GM18499 (cell line): ENCODE measurements at regions not wholly inside any gene's neighbourhood (a gene's known extent, or its start where the extent isn't known, plus 50 kb on each side); places are given as distances from the start of the nearest gene placed in this dataset.
"Not testable (repeated sequence)": the region's sequence is repeated elsewhere in the genome, so short reads cannot be mapped to it uniquely, and the experiment has no call there.

Experiments used
- ATAC-seq: cut with Tn5 transposase; IDR thresholded peaks from one replicate; pipeline ENCODE4 v1.9.1; 2021; ENCODE audit warnings: moderate number of reproducible peaks; ENCODE audit not compliant: insufficient read depth, unreplicated experiment

DNA sequence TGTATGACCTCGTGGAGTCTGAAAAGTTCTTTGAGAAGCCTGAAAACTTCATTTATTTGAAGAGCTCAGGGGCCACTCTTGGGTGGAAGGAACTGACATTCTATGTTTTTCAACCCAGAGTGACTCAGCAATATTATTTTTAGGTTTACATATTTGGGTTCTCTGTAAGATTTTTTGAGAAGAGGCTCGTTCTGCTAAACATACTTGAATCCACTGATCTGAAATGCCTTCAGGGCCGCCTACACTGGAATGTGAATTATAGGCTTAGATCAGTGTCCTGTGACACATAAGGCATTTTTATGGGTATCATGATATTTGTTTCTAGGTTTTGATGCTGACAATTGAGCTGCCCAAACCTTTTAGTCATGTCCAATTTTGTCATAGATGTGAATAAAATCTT, 86.2 kb downstream of the PSAT1 start:
- no peak for ATAC-seq

DNA sequence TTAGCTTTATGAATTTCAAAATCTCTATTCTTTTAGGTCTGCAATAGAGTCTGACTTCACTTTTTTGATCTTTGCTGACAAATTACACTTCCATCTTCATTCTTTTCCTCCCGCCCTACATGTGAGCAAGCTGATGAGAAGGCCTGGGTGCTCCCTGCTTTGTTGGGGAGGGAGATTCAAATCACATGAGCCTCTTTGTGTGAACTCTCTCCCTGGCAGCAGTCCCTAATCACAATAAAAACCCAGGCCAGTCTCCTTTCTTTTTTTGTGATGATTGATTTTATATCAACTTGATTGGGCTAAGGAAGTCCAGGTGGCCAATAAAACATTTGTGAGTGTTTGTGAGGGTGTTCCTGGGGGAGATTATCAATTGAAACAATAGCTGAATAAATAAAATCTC, 89.4 kb downstream of the PSAT1 start:
- no peak for ATAC-seq

DNA sequence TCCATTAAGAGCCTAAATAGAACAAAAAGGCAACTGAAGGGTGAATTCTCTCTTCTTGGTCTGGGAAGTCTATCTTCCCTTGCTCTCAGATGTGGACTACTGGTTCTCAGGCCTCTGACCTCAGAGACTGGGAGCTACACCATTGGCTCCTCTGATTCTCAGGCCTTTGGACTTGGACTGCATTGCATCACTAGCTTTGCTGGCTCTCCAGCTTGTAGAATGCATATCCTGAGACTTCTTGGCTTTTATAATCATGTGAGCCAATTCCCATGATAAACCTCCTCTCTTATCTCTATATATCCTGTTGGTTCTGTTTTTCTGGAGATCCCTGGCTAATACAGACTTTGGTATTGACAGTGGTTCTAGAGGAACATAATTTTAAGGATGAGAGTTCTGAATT, 89.8 kb downstream of the PSAT1 start:
- no peak for ATAC-seq

DNA sequence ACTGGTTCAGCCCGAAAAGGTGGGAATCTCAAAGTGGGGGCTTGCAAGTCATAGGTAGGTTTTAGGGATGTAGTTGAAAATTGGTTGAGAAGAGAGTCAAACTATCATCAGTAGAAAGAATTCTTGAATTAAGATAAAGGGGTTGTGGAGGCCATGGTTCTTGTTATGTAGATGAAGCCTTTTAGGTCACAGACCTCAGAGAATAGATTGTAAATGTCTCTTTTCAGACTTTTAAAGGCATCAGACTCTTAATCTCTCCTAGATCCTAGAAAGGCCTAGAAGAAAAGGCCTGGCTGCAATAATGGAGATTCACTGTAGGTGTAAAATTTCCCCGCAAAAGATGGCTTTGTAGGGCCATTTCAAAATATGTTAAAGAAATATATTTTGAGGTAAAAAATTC, 96.4 kb downstream of the PSAT1 start:
- ATAC-seq = no peak

DNA sequence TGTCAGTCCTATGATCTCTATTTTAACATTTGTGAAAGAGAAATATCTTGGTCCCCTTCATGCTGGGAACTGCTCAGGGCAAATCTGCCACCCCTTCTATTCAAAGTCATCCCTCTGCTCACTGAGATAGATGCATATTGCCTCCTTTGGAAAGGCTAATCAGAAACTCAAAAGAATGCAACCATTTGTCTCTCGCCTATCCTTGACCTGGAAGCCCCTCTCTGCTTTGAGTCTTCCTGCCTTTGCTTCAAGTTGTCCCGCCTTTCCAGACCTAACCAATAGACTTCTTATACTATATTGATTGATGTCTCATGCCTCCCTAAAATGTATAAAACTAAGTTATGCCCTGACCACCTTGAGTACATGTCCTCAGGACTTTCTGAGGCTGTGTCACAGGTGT, 97.0 kb downstream of the PSAT1 start:
- ATAC-seq = no peak

DNA sequence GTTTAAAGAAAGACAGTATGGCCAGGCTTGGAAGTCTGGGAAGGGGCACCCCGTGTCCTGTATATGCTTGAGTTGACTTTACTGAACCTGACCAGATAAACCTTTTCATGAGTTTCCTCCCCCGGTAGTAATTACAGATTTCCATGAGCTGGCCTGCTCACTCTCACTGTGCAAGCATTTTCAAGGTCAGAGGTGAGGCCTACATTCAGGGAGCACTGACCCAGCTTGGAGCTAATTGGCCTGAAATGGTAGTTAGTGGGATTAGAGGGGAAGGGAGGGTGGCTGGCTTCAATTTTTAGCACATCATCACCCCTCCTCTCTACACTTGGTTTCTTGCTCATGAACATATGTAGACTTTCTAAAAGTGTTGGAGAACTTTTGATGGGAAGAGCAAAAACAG, 99.2 kb downstream of the PSAT1 start:
- no peak for ATAC-seq

DNA sequence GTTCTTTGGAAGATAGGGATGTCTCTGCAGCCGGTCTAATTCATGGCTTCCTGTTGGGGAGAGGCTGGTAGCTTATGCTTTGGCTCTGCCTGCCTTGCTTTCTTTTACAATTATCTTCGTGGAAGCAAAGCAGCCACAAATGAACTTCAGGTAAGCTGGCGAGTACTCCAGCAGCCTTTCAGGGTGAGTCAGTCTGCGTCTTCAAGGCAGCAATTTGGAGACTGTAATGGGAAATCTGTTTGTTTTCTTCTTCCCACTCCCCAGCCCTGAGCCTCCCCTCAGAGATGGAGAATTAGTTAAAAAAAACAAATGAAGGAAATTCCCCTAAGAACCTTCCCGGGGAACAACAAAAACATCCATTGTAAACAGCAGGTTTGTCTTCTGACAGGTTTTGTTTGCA, 100.1 kb downstream of the PSAT1 start:
- ATAC-seq = no peak

- no peak for ATAC-seq
These were observed 100.5 kb downstream of the PSAT1 start for GRCh38 chr9:78397454-78397853.

- ATAC-seq = no peak
These were observed 102.2 kb downstream of the PSAT1 start for GRCh38 chr9:78399153-78399552.

GRCh38 chr9:78400496-78400895, 103.6 kb downstream of the PSAT1 start:
- no peak for ATAC-seq

DNA sequence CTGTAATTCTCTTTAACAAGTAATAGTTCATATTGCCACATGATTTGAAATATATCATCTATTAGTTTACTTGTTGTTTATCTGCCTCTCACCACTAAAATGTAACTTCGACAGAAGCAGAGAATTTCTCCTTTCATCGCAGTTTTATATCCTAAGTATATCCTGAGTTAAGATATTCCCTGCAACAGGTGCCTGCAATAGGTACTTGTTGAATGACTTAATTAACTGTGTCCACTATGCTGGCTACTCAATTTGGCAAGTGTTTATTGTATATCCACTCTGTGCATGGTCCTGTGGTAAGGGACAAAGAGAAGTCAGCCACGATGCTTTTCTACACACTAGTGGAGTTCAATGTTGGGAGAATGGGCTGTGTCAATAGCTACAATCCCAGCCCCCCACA, 108.5 kb downstream of the PSAT1 start:
- no peak for ATAC-seq

DNA sequence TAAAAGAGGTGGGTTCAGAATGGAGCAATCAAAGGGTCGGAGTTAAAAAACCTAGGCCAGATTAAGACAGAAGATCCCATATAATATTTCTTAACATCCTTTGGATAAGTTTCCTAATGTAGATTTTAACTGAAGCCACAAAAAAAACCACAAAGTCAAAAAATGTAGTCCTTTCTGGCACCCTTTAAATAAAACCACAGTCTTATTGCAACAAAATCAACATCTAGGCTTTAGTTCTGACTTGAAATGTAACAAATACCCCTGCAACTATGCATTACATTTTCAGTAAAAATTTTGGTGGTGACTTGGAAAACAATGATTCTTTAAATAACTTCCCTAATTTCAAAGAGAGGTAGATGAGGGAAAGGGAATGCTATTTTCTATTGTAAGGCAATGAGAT, 109.2 kb downstream of the PSAT1 start:
- no peak for ATAC-seq

- ATAC-seq = no peak
These were observed 110.0 kb downstream of the PSAT1 start for GRCh38 chr9:78406933-78407332.

DNA sequence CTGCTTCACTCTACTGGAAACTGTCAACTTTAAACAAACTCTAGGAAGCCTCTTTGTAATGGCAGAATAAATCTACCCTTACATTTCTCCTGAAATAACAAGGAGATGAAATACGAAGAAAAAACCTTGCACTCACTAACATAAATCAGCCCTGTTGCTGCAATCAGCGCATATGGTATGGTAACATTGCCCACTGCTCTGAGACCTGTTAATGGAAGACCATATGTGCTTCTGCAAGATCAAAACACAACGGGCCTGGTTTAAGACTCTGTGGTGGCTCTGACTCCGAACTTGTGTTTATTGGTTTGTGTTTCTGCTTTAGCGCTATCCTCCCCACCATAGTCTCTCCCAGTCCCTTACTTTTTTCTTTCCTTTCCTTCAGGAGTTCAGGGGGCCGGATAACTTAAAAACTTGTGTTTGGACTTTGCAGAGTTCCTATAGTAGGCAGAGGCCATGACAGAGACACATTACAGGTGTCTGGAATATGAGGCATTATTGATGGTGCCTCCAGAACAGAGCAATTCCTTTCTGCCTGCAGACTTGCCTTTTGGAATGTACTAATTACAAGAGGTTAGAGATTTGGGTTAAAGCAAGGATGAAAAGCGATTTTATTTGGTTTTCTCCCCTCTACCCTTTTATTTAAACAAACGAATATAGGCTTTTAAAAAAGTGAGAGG, 110.8 kb downstream of the PSAT1 start:
- ATAC-seq = no peak

- ATAC-seq = no peak
These were observed 111.5 kb downstream of the PSAT1 start for GRCh38 chr9:78408388-78408787.

DNA sequence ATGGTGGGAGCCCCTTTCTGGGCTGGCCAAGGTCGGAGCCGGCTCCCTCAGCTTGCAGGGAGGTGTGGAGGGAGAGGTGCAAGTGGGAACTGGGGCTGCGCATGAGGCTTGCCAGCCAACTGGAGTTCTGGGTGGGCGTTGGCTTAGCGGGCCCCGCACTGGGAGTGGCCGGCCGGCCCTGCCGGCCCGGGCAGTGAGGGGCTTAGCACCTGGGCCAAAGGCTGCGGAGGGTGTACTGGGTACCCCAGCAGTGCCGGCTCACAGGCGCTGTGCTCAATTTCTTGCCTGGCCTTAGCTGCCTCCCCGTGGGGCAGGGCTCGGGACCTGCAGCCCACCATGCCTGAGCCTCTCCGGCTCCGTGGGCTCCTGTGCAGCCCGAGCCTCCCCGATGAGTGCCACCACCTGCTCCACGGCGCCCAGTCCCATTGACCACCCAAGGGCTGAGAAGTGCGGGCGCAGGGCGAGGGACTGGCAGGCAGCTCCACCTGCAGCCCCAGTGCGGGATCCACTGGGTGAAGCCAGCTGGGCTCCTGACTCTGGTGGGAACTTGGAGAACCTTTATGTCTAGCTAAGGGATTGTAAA, 113.1 kb downstream of the PSAT1 start:
- not testable (repeated sequence) for ATAC-seq

DNA sequence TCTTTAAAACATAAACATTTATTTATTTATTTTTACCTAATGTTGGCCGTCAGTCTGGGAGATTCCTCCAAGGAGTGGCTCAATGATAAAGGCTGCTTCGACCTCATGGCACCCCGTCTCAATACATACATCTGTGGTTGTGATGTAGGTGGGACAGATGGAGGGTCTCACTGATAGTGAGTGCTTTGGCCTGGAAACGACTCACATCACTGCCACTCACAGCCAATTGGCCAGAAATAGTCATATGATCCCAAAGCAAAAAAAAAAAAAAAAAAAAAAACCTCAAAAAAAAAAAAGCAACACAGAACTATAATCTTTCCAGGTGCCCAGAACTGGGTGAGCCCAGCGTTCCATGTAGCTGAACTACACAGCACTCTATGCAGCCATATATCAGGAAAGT, 125.4 kb downstream of the PSAT1 start:
- no peak for ATAC-seq

- ATAC-seq = no peak
These were observed 127.4 kb downstream of the PSAT1 start for GRCh38 chr9:78424299-78424698.

DNA sequence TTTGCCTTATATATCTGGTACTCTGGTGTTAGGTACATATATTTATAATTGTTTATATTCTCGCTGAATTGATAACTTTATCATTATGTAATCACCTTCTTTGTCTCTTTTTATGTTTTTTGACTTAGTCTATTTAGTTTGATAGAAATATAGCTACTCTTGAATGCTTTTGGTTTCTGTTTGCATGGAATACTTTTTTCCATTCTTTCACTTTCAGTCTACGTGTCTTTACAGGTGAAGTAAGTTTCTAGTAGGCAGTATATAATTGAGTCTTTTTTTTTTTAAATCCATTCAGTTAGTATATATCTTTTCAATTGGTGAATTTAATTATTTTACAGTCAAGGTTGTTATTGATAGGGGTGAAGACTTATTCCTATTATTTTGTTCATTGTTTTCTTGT, 131.7 kb downstream of the PSAT1 start:
- no peak for ATAC-seq

DNA sequence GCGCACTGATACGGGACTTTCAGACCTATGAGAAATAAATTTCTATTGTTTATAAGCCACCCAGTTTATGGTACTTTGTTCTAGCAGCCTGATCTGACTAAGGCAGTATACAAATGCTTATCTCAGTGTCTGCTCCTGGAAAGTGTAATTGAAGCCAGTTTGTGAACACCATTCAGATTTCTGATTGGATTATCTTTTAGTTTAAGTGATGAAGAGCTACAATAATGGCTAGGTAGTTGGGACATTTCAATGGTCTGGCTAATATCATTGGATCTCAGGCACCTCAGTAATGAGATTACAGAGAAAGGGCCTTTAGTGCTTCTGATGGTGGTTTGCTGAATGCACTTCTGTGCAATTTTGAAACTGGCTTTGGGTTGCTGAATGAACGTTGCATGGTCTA, 133.5 kb downstream of the PSAT1 start:
- ATAC-seq = no peak

DNA sequence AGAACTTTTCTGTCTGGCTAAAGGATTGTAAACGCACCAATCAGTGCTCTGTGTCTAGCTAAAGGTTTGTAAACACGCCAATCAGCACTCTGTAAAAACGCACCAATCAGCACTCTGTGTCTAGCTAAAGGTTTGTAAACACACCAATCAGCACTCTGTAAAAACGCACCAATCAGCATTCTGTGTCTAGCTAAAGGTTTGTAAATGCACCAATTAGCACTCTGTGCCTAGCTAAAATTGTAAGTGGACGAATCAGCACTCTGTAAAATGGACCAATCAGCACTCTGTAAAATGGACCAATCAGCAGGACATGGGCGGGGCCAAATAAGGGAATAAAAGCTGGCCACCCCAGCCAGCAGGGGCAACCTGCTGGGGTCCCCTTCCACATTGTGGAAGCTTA, 134.1 kb downstream of the PSAT1 start:
- not testable (repeated sequence) for ATAC-seq

GRCh38 chr9:78436873-78437272, 139.9 kb downstream of the PSAT1 start:
- no peak for ATAC-seq
